Tibial nerve (tissue), 4 donors: ENCODE measurements at regions not wholly inside any gene's neighbourhood (a gene's known extent, or its start where the extent isn't known, plus 50 kb on each side); places are given as distances from the start of the nearest gene placed in this dataset.

ENCODE experiments used
- CTCF ChIP-seq, 5 experiments: fragments of 200-600 bp in 3 of 5; fragments of 450-650 bp in 2 of 5; sonication (generic) in 3 of 5; IDR thresholded peaks; one replicate each; pipeline ENCODE4 v1.5.1; 2016 to 2019; ENCODE audit warnings: antibody characterized with exemption in 5 of 5, mild to moderate bottlenecking in 3 of 5, moderate library complexity in 2 of 5
- EP300 ChIP-seq, 2 donors: sonication (generic); formaldehyde crosslinking; IDR thresholded peaks; one replicate each; pipeline ENCODE4 v1.6.1; 2017; ENCODE audit warnings: antibody characterized with exemption in 2 of 2, mild to moderate bottlenecking in 1 of 2
- POLR2A ChIP-seq, 2 donors: fragments of 450-650 bp; IDR thresholded peaks; one replicate each; pipeline ENCODE4 v1.6.1; 2017; ENCODE audit warnings: antibody characterized with exemption in 2 of 2, mild to moderate bottlenecking in 2 of 2, moderate library complexity in 2 of 2

- TF ChIP-seq CTCF (IDR thresholded peaks at IDR 0.05) (no peak), POLR2A (IDR thresholded peaks at IDR 0.05) (no peak), EP300 (IDR thresholded peaks at IDR 0.05) (no peak)
Observed at GRCh38 chr15:38019066-38019465, 84.6 kb downstream of the TMCO5A start.
